HG02870 (cell line): ENCODE measurements at regions not wholly inside any gene's neighbourhood (a gene's known extent, or its start where the extent isn't known, plus 50 kb on each side); places are given as distances from the start of the nearest gene placed in this dataset.
"Not testable (repeated sequence)": the region's sequence is repeated elsewhere in the genome, so short reads cannot be mapped to it uniquely, and the experiment has no call there.

ENCODE experiments used
- ATAC-seq: cut with Tn5 transposase; IDR thresholded peaks from one replicate; pipeline ENCODE4 v1.9.1; 2021; ENCODE audit warnings: mild to moderate bottlenecking, moderate library complexity; ENCODE audit not compliant: unreplicated experiment

- no peak for ATAC-seq
These were observed 89.1 kb downstream of the KATNIP start for GRCh38 chr16:27638833-27639560.

GRCh38 chr16:27639561-27640276 is 89.8 kb downstream of the KATNIP start:
- peak; percentile 75 for ATAC-seq

GRCh38 chr16:27640277-27640600 is 90.3 kb downstream of the KATNIP start:
- ATAC-seq, result no peak

GRCh38 chr16:27641260-27641659 is 91.3 kb downstream of the KATNIP start:
- ATAC-seq, result no peak

- ATAC-seq, result not testable (repeated sequence)
These were observed 91.9 kb downstream of the KATNIP start for GRCh38 chr16:27641734-27642415.

- no peak for ATAC-seq
These were observed 92.8 kb downstream of the KATNIP start for GRCh38 chr16:27642756-27643155.

GRCh38 chr16:27644165-27644564 is 94.2 kb downstream of the KATNIP start:
- ATAC-seq, result no peak

- no peak for ATAC-seq
These were observed 95.5 kb downstream of the KATNIP start for GRCh38 chr16:27645396-27645795.

- ATAC-seq, result no peak
These were observed 96.9 kb downstream of the KATNIP start for GRCh38 chr16:27646806-27647205.

GRCh38 chr16:27649021-27649420 is 99.1 kb downstream of the KATNIP start:
- ATAC-seq, result no peak

- no peak for ATAC-seq
These were observed 100.2 kb downstream of the KATNIP start for GRCh38 chr16:27650073-27650701.

GRCh38 chr16:27651301-27651700 is 101.4 kb downstream of the KATNIP start:
- ATAC-seq, result no peak

GRCh38 chr16:27657811-27658210 is 107.9 kb downstream of the KATNIP start:
- ATAC-seq, result no peak

- no peak for ATAC-seq
These were observed 110.6 kb downstream of the KATNIP start for GRCh38 chr16:27660507-27660906.

- not testable (repeated sequence) for ATAC-seq
These were observed 113.3 kb downstream of the KATNIP start for GRCh38 chr16:27663235-27663634.

GRCh38 chr16:27665881-27666280 is 115.9 kb downstream of the KATNIP start:
- no peak for ATAC-seq

GRCh38 chr16:27670071-27670810 is 120.3 kb downstream of the KATNIP start:
- ATAC-seq, result no peak

- ATAC-seq, result no peak
These were observed 121.5 kb downstream of the KATNIP start for GRCh38 chr16:27671410-27671809.

GRCh38 chr16:27676839-27677238 is 126.9 kb downstream of the KATNIP start:
- ATAC-seq, result no peak

GRCh38 chr16:27677263-27677662 is 127.3 kb downstream of the KATNIP start:
- ATAC-seq, result no peak

GRCh38 chr16:27678955-27679354 is 129.0 kb downstream of the KATNIP start:
- no peak for ATAC-seq
